NCI-H526 (cell line): ENCODE measurements at regions not wholly inside any gene's neighbourhood (a gene's known extent, or its start where the extent isn't known, plus 50 kb on each side); places are given as distances from the start of the nearest gene placed in this dataset.
A peak's percentile ranks its signal among the peaks of the same experiment; 100 is the strongest.

ENCODE experiments used
- DNase-seq, 2 experiments: peaks; one replicate each; lab custom pipeline; 2025; lab: John Stamatoyannopoulos, UW

- DNase-seq: no peak
These were observed 1667.4 kb upstream of the SLC39A10 start for GRCh38 chr2:193989645-193990044.

GRCh38 chr2:193988784-193989183 is 1668.2 kb upstream of the SLC39A10 start:
- no peak for DNase-seq

GRCh38 chr2:193985272-193985671 is 1671.8 kb upstream of the SLC39A10 start:
- no peak for DNase-seq

- no peak for DNase-seq
These were observed 1676.4 kb upstream of the SLC39A10 start for GRCh38 chr2:193980599-193980998.

- no peak for DNase-seq
These were observed 1683.2 kb upstream of the SLC39A10 start for GRCh38 chr2:193973781-193974180.

GRCh38 chr2:193966590-193966989 is 1690.4 kb upstream of the SLC39A10 start:
- no peak for DNase-seq

- no peak for DNase-seq
These were observed 1691.8 kb upstream of the SLC39A10 start for GRCh38 chr2:193965263-193965662.

GRCh38 chr2:193963472-193964119 is 1693.4 kb upstream of the SLC39A10 start:
- DNase-seq: peak; percentile 3 to 61

- no peak for DNase-seq
These were observed 1710.2 kb upstream of the SLC39A10 start for GRCh38 chr2:193946806-193947205.

GRCh38 chr2:193943406-193943960 is 1713.5 kb upstream of the SLC39A10 start:
- DNase-seq: no peak

GRCh38 chr2:193935114-193935513 is 1721.9 kb upstream of the SLC39A10 start:
- DNase-seq: no peak

GRCh38 chr2:193929131-193929530 is 1727.9 kb upstream of the SLC39A10 start:
- DNase-seq: no peak

- DNase-seq: no peak
These were observed 1712.8 kb upstream of the TMEFF2 start for GRCh38 chr2:193907561-193907960.

GRCh38 chr2:193900292-193900691 is 1705.6 kb upstream of the TMEFF2 start:
- no peak for DNase-seq

- DNase-seq: no peak
These were observed 1700.5 kb upstream of the TMEFF2 start for GRCh38 chr2:193895226-193895625.

- DNase-seq: no peak
These were observed 1699.3 kb upstream of the TMEFF2 start for GRCh38 chr2:193894081-193894480.

- DNase-seq: peak in 1 of 2 experiments; percentile 10
These were observed 1696.3 kb upstream of the TMEFF2 start for GRCh38 chr2:193891023-193891422.

- DNase-seq: no peak
These were observed 1690.7 kb upstream of the TMEFF2 start for GRCh38 chr2:193885419-193885818.

GRCh38 chr2:193883820-193884219 is 1689.1 kb upstream of the TMEFF2 start:
- no peak for DNase-seq

- DNase-seq: no peak
These were observed 1682.2 kb upstream of the TMEFF2 start for GRCh38 chr2:193876980-193877379.

GRCh38 chr2:193869564-193869963 is 1674.8 kb upstream of the TMEFF2 start:
- DNase-seq: no peak

GRCh38 chr2:193868833-193869232 is 1674.1 kb upstream of the TMEFF2 start:
- no peak for DNase-seq

- DNase-seq: no peak
These were observed 1673.4 kb upstream of the TMEFF2 start for GRCh38 chr2:193868132-193868531.

GRCh38 chr2:193867454-193867853 is 1672.7 kb upstream of the TMEFF2 start:
- no peak for DNase-seq
